ENCODE measurements at regions not wholly inside any gene's neighbourhood (a gene's known extent, or its start where the extent isn't known, plus 50 kb on each side); places are given as distances from the start of the nearest gene placed in this dataset.

- 86% methylated on average over 9 of the region's 9 CpGs for WGBS (ENCODE audit: low lambda C conversion rate, missing lambda C conversion rate)
- H3K4me2 ChIP-seq, result no peak overlapping the region
- H3K27ac ChIP-seq, result no peak overlapping the region
- no peaks in the 10 kb centered on the region for H3K79me2 ChIP-seq
- H3K9me3 ChIP-seq (ENCODE audit: low read depth), result no peaks in the 10 kb centered on the region
- H3K4me1 ChIP-seq (ENCODE audit: insufficient read depth), result no peaks in the 10 kb centered on the region
- DNase-seq (ENCODE audit: low spot score), result no peak
- H3K9me2 ChIP-seq (replicated peaks; ENCODE audit: insufficient read depth), result no peaks in the 10 kb centered on the region
- H3K36me3 ChIP-seq (replicated peaks; ENCODE audit: insufficient read depth, low read depth), result no peaks in the 10 kb centered on the region
- H2AFZ ChIP-seq, result no peak overlapping the region
- no peak for TF ChIP-seq EZH2phosphoT487 (IDR thresholded peaks at IDR 0.05; ENCODE audit: low read depth, severe bottlenecking, unreplicated experiment)
- TF ChIP-seq EZH2 (IDR thresholded peaks at IDR 0.05; ENCODE audit: borderline replicate concordance), result no peak
- TF ChIP-seq CTCF (IDR thresholded peaks at IDR 0.05; ENCODE audit: poor library complexity), result no peak
- no peaks in the 10 kb centered on the region for H3K27me3 ChIP-seq
- H3K4me3 ChIP-seq, result no peak overlapping the region
- H4K20me1 ChIP-seq (ENCODE audit: insufficient read depth, poor library complexity, severe bottlenecking), result no peaks in the 10 kb centered on the region
Measured at GRCh38 chr2:236496340-236496739, 73.3 kb upstream of the ACKR3 start.

- H3K9me2 ChIP-seq (replicated peaks; ENCODE audit: insufficient read depth), result no peaks in the 10 kb centered on the region
- no peaks in the 10 kb centered on the region for H3K79me2 ChIP-seq
- no peak for DNase-seq (ENCODE audit: low spot score)
- H3K27me3 ChIP-seq, result no peaks in the 10 kb centered on the region
- H3K4me1 ChIP-seq (ENCODE audit: insufficient read depth), result no peaks in the 10 kb centered on the region
- no peak overlapping the region for H2AFZ ChIP-seq
- WGBS (ENCODE audit: low lambda C conversion rate, missing lambda C conversion rate), result 94% methylated on average over 7 of the region's 7 CpGs
- no peak overlapping the region for H3K4me2 ChIP-seq
- H3K9me3 ChIP-seq (ENCODE audit: low read depth), result no peaks in the 10 kb centered on the region
- no peak overlapping the region for H3K4me3 ChIP-seq
- H3K27ac ChIP-seq, result no peak overlapping the region
- TF ChIP-seq EZH2phosphoT487 (IDR thresholded peaks at IDR 0.05; ENCODE audit: low read depth, severe bottlenecking, unreplicated experiment), result no peak
- no peak for TF ChIP-seq CTCF (IDR thresholded peaks at IDR 0.05; ENCODE audit: poor library complexity)
- TF ChIP-seq EZH2 (IDR thresholded peaks at IDR 0.05; ENCODE audit: borderline replicate concordance), result no peak
- no peaks in the 10 kb centered on the region for H4K20me1 ChIP-seq (ENCODE audit: insufficient read depth, poor library complexity, severe bottlenecking)
- H3K36me3 ChIP-seq (replicated peaks; ENCODE audit: insufficient read depth, low read depth), result no peaks in the 10 kb centered on the region
Measured at GRCh38 chr2:236498369-236498768, 71.3 kb upstream of the ACKR3 start.

GRCh38 chr2:236499691-236500578 lies 69.7 kb upstream of the ACKR3 start:
- H3K9me2 ChIP-seq (replicated peaks; ENCODE audit: insufficient read depth), result no peaks in the 10 kb centered on the region
- no peak overlapping the region for H2AFZ ChIP-seq
- H3K9me3 ChIP-seq (ENCODE audit: low read depth), result no peaks in the 10 kb centered on the region
- no peaks in the 10 kb centered on the region for H3K79me2 ChIP-seq
- H4K20me1 ChIP-seq (ENCODE audit: insufficient read depth, poor library complexity, severe bottlenecking), result no peaks in the 10 kb centered on the region
- no peak overlapping the region for H3K4me3 ChIP-seq
- H3K27ac ChIP-seq, result no peak overlapping the region
- H3K4me1 ChIP-seq (ENCODE audit: insufficient read depth), result no peaks in the 10 kb centered on the region
- no peak overlapping the region for H3K4me2 ChIP-seq
- no peak for TF ChIP-seq EZH2phosphoT487 (IDR thresholded peaks at IDR 0.05; ENCODE audit: low read depth, severe bottlenecking, unreplicated experiment)
- no peak for TF ChIP-seq CTCF (IDR thresholded peaks at IDR 0.05; ENCODE audit: poor library complexity)
- no peak for TF ChIP-seq EZH2 (IDR thresholded peaks at IDR 0.05; ENCODE audit: borderline replicate concordance)
- DNase-seq (ENCODE audit: low spot score), result no peak
- H3K27me3 ChIP-seq, result no peaks in the 10 kb centered on the region
- 88% methylated on average over 14 of the region's 14 CpGs for WGBS (ENCODE audit: low lambda C conversion rate, missing lambda C conversion rate)
- no peaks in the 10 kb centered on the region for H3K36me3 ChIP-seq (replicated peaks; ENCODE audit: insufficient read depth, low read depth)

All from hepatocyte (in vitro differentiated cells).